HG03045 (cell line): ENCODE measurements at regions not wholly inside any gene's neighbourhood (a gene's known extent, or its start where the extent isn't known, plus 50 kb on each side); places are given as distances from the start of the nearest gene placed in this dataset.

Experiments
- ATAC-seq: cut with Tn5 transposase; IDR thresholded peaks from one replicate; pipeline ENCODE4 v1.9.1; 2021; ENCODE audit warnings: mild to moderate bottlenecking, moderate library complexity; ENCODE audit not compliant: unreplicated experiment

- no peak for ATAC-seq
Measured at GRCh38 chr6:100944644-100945043, 63.5 kb upstream of the ASCC3 start.

GRCh38 chr6:100946021-100946540 lies 65.0 kb upstream of the ASCC3 start:
- no peak for ATAC-seq

GRCh38 chr6:100946711-100947110 lies 65.6 kb upstream of the ASCC3 start:
- no peak for ATAC-seq

- no peak for ATAC-seq
Measured at GRCh38 chr6:100948381-100949133, 67.4 kb upstream of the ASCC3 start.

GRCh38 chr6:100952006-100952405 lies 70.9 kb upstream of the ASCC3 start:
- ATAC-seq: no peak

- no peak for ATAC-seq
Measured at GRCh38 chr6:100959280-100959679, 78.2 kb upstream of the ASCC3 start.

GRCh38 chr6:100962466-100962865 lies 81.3 kb upstream of the ASCC3 start:
- ATAC-seq: no peak

- no peak for ATAC-seq
Measured at GRCh38 chr6:100965067-100965466, 83.9 kb upstream of the ASCC3 start.

- ATAC-seq: no peak
Measured at GRCh38 chr6:100968949-100969348, 87.8 kb upstream of the ASCC3 start.

- ATAC-seq: no peak
Measured at GRCh38 chr6:100979267-100979666, 98.1 kb upstream of the ASCC3 start.

GRCh38 chr6:100980949-100981348 lies 99.8 kb upstream of the ASCC3 start:
- no peak for ATAC-seq

- no peak for ATAC-seq
Measured at GRCh38 chr6:100986921-100987320, 105.8 kb upstream of the ASCC3 start.

GRCh38 chr6:100987556-100987955 lies 106.4 kb upstream of the ASCC3 start:
- ATAC-seq: no peak

- no peak for ATAC-seq
Measured at GRCh38 chr6:100988391-100988984, 107.4 kb upstream of the ASCC3 start.

- ATAC-seq: no peak
Measured at GRCh38 chr6:100990070-100990469, 108.9 kb upstream of the ASCC3 start.

GRCh38 chr6:100996409-100996808 lies 115.3 kb upstream of the ASCC3 start:
- ATAC-seq: no peak

- no peak for ATAC-seq
Measured at GRCh38 chr6:100998111-100998510, 117.0 kb upstream of the ASCC3 start.

- ATAC-seq: no peak
Measured at GRCh38 chr6:100999034-100999597, 118.0 kb upstream of the ASCC3 start.

- no peak for ATAC-seq
Measured at GRCh38 chr6:101000341-101000740, 119.2 kb upstream of the ASCC3 start.

- ATAC-seq: no peak
Measured at GRCh38 chr6:101001012-101001411, 119.9 kb upstream of the ASCC3 start.

- ATAC-seq: no peak
Measured at GRCh38 chr6:101001607-101002006, 120.5 kb upstream of the ASCC3 start.

GRCh38 chr6:101003075-101003474 lies 121.9 kb upstream of the ASCC3 start:
- ATAC-seq: no peak
